MM.1S (cell line): ENCODE measurements at regions not wholly inside any gene's neighbourhood (a gene's known extent, or its start where the extent isn't known, plus 50 kb on each side); places are given as distances from the start of the nearest gene placed in this dataset.

ENCODE experiments used
- EZH2 ChIP-seq: fragments of 300-600 bp; sonication (generic); optimal IDR thresholded peaks from 2 replicates; pipeline ENCODE3; 2017; ENCODE audit warnings: low read depth, mild to moderate bottlenecking, antibody characterized with exemption, low read length, mixed read lengths
- EZH2phosphoT487 ChIP-seq: fragments of 300-600 bp; sonication (generic); IDR thresholded peaks from 2 replicates; pipeline ENCODE4 v1.6.1; 2018; ENCODE audit warnings: antibody characterized with exemption, low read length
- TF ChIP-seq, protein P1 (sequence below): fragments of 300-600 bp; sonication (generic); IDR thresholded peaks from 2 replicates; pipeline ENCODE4 v1.5.1; 2016; ENCODE audit warnings: antibody characterized with exemption, low read length, mixed read lengths

DNA sequence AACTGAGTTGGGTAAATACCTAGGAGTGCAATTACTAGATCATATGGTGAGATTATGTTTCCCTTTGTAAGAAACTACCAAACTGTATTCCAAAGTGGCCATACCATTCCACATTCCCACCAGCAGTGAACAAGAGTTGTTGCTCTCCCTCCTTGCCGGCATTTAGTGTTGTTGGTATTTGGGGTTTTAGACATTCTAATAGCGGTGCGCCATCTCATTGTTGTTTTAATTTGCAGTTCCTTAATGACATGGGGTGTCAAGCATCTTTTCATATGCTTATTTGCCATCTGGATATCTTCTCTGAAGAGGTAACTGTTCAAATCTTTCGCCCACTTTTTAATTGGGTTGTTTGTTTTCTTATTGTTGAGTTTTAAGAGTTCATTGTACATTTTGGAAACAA lies 164.2 kb upstream of the LHX1 start:
- TF ChIP-seq, protein P1, sequence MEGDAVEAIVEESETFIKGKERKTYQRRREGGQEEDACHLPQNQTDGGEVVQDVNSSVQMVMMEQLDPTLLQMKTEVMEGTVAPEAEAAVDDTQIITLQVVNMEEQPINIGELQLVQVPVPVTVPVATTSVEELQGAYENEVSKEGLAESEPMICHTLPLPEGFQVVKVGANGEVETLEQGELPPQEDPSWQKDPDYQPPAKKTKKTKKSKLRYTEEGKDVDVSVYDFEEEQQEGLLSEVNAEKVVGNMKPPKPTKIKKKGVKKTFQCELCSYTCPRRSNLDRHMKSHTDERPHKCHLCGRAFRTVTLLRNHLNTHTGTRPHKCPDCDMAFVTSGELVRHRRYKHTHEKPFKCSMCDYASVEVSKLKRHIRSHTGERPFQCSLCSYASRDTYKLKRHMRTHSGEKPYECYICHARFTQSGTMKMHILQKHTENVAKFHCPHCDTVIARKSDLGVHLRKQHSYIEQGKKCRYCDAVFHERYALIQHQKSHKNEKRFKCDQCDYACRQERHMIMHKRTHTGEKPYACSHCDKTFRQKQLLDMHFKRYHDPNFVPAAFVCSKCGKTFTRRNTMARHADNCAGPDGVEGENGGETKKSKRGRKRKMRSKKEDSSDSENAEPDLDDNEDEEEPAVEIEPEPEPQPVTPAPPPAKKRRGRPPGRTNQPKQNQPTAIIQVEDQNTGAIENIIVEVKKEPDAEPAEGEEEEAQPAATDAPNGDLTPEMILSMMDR, result no peak
- TF ChIP-seq EZH2, result no peak
- no peak for TF ChIP-seq EZH2phosphoT487
